Brain pericyte (primary cell): ENCODE measurements at regions not wholly inside any gene's neighbourhood (a gene's known extent, or its start where the extent isn't known, plus 50 kb on each side); places are given as distances from the start of the nearest gene placed in this dataset.
A peak's percentile ranks its signal among the peaks of the same experiment; 100 is the strongest.

Experiments
- DNase-seq: peaks from one replicate; pipeline ENCODE4 v3.0.0-alpha.2; 2012; ENCODE audit warnings: low read depth, low spot score

DNA sequence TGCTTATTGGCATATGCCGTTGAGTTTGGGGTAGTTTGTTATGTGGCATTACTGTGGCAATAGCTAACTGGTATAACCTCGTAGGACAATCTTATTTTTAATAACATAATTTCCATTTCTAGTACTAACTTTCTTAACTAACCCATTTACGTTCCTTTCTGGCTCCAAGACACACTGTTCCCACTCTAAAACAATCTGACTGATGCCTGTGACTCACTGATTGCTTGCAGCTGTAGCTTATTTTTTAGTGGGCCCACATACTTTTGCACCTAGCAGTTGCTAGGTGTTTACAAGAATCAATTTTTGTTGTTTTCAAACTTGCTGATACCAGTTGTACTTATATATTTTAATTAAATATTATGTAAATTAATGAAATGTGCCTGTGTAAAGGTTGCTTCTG, 52.2 kb downstream of the FAT3 start:
- no peak for DNase-seq

DNA sequence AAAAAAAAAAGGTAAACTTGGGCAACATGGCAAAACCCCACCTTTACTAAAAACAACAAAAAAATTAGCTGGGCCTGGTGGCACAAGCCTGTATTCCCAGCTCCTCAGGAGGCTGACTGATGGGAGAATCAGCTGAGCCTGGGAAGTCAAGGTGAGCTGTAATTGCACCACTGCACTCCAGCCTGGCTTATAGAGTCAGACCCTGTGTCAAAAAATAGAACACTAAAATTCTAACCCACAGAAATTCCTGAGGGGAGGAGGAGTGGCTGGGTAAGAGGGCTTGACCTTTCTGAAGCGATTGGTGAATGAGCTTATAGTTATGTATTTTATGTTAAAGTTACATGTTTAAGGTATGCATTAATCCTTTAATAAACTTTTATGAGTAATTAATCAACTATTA, 53.3 kb downstream of the FAT3 start:
- no peak for DNase-seq

DNA sequence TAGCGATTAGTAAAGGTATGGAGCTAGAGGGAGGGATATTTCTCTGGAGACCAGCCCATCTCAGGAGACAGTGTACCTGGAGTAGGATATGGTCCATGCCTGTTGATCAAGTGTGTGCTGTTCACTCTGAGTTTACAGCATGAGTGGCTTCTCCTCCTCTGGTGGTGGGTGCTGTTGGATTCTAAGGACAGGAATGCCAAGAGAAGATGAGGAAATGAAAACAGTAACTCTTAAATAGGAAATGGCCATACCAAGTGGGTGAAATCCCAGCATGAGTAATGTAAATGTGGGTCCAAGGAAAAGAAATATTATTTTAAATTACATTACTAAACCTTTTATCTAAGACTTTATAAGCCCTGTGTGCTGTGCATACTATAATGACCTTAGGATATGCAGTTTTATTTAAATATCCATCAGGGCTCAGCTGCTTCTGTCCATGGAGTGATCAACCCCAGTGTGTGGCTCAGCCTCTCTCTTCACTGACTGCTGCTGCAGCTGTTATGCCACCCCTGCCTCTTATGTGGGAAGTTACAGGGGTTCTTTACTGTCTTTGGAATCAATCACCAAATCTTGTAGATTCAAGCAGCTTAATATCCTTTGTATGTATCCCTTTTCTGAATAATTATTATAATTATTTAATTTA, 54.3 kb downstream of the FAT3 start:
- no peak for DNase-seq

DNA sequence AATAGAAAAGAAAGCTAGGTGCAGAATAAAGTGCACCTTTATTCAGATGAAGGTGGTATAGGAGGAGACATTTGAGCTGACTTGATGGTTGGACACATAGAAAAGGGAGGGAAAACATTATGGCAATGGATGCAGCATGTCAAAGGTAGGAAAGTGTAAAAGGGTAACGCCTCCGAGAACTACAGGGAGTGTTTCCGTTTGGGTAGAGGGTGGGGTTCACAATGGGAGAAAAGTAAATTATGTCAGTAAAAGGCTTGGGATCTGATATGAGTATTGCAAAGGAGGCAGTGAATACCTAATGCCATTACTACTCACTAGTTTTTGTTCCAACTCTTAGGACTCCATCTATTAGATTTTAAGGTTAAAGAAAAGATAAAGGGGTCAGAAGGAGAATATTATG, 59.5 kb downstream of the FAT3 start:
- DNase-seq, result no peak

DNA sequence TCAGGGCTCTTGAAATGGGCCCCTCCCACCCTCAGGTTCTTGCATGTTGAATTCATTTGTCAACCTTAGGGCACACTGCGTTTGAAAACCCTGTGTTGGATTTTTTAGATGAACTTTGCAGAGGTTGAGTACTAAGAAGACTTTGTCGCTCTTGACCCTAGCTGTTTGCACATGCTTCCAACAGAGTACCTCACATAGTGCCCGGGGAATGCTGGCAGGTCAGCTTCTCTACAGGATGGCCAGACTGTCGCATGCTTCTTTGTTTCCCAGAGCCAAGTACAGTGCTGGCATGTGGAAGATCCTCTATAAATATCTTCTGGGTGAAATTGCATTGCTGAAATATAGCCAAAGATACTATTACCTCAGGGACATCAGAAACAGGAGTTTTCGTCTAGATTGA, 59.9 kb downstream of the FAT3 start:
- no peak for DNase-seq

DNA sequence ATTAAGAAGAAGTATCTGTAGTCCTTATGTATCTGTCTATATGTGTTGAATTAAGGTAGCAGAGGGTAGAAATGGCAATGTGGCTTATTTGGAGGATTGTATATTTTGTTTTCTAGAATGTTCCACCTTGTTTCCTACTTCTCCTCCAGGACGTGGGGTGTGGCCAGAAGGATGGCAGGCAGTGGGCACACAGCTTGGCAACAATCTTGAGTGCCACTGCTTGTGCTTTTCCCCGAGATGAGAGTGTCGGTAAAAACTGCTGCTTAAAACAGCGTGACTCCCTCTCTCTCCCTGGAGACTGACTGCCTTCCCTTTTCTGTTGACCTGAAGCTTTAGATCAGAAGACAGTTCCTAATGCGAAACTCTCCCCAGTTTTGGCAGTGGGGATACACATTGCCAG, 61.2 kb downstream of the FAT3 start:
- DNase-seq, result no peak

DNA sequence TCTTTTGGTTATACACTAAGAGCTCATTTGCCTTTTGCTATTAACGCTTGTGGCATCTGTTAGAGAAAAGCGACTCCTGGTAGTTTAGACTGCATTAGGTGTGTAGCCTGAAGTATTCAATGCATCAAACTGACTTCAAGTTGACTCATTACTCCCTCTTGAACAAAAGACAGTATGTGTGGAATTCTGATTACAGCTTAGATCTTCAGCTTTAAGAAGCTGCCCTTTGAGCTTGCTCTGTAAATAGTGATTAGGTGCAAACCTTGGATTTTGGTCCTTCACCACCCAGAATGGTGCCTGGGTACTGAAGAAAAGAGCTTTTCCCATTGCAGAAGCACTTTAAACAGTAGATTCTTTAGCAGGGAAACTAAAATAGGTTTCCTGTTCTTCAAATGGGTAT, 62.1 kb downstream of the FAT3 start:
- DNase-seq, result no peak

DNA sequence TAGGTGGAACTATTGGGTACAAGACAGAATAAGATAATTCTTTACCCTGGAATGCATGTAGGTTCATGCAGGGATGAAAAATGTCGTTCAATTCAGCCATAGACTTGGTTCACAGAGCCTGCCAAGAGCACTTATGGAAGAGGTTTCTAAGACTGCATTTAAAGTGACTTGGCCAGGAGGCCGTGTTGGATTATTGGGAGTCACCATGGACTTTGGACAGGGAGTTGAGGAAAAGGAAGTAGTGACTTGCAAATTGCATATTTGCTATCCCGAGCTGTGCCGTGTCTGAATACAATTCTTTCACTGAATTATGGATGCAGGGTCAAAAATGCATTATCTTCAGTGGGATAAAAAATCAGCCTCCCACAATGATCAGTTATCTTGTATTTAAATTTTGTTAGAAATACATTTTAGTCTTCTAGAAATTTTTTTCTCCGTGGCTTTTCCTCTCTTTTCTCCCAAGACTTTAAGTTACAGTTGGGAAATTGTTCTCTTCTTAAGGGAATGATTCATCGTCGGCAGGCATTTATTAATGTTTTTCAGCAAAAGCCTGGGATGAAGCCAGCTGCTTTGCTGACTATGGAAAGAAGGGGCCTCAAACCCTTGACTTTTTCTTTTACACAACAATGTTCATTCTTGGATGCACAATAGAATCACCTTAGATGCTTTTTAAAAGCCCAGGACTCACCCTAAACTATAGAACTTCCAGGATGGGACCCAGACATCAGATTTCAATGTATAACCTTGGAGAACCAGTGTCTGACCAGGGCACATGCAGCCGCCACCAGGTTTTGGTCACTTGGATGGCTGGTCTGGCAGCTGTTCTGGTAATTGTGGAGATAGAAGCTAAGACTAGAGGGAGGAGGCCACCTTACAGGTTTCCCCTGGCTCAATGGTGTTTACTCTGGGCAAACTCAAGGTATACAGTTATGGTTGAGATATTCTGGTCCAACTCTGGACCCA, 70.8 kb downstream of the FAT3 start:
- DNase-seq, result no peak

DNA sequence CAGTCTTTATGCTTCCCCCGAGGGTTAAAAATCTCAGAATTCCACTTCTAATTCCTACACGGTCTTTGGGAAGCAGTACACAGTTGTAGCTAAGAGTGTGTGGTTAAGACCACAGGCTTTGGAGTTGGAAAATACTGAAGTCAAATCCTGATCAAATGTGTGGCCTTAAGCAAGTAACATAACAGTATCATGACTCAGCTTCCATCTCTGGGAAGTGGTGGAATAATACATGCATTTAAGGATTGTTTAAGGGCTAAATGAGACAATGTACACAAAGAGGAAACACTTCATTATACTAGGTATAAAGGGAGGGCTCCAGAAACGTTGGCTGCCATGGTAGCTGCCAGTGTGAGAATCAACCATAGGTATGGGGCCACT, 71.5 kb downstream of the FAT3 start:
- no peak for DNase-seq

DNA sequence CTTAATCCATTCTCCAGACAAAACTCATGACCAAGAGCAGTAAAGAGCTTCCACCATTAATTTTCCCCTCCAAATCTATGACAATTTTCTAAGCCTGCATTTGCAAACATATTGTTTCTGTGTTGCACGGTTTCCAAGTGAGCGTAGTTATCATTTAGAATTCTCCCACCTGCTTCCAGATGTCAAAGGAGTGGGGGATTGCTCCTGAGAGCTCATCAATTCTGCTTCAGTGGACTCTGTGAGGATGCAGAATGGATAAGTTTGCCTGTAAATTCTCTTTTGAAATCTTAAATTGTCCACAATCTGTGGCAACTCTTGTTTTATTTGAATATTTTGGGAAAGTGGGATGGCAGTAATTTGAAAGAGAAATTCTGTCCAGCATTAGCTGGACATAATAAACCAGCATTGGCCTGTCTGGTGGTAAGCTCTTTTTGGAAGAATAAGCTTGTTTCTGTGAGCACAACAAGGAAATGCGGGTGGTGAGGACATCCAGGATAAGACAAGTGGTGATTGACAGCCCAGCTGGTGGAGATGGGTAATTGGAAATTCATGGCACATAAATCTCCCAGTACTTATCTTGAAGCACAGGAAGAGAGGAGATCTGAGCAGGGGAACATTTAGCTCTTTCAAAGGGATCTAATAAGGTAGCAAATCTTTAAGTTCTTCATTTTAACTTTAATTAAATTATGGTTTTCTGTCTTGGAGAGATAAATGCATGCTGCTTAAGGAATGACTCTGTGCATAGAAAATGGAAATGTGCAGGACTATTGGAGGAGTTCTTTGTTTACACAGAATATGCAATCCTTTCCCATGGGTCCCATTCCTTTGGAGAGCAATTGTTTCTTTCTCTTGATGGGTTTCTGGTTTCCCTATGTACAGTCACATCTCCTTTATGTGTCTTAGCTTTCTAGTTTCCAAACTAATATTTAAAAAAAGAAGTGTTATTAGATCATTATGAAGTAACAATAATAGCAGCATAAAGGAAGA, 73.2 kb downstream of the FAT3 start:
- DNase-seq, result no peak

DNA sequence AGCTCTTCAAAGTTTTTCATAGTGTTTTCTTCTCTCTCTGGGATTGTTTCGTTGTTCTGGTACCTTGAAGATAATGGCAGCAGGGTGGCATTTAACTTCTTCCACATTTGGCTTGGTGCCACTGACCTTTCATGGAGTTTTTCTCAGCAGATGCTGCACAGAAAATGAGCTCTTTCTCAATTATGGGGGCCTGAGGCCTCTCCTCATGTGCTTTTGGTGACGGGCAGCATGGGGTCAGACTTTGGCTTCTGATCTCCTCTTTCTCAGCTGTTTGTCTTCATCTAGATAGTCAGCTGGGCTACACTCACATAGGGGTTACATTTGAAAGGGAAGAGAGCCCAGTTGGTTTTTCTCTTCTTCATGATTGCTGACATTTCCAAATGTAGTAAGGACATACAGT, 76.3 kb downstream of the FAT3 start:
- DNase-seq, result no peak

DNA sequence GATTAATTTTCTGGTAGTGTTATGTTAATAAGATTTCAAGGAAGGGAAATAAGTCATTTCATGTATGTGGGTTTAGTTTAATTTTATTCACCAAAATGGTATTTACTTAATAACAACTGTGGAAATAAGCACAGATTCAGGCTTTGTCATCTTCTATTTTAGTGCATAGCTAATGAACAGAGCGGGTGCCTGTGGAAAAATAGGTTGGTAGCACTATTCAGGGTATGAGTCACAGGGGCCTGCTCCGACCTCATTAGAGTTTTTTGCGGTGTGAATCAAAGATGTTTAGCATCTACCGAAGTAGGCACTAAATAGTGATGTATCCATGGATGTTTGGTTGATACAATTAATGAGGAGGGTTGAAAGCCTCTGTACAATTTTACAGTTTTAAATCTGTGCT, 78.2 kb downstream of the FAT3 start:
- DNase-seq, result no peak

DNA sequence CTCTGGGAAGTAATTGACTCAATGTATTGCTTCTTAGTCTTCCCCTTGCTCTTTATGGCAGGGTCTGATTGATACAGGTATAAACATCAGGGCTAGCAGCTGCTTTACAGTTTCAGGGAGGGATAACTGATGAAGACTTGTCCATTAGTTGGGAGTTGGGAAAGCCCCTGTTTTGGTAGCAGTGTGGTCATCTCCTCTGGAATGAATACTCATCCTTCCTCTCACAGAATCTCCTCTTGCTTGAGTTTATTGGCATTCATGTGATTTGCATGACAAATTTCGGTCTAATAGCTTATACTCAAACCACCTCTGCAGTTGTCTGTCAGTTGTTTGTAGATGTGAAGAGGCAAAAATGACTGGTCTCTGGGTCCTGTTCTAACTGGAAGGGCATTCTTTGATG, 79.7 kb downstream of the FAT3 start:
- DNase-seq, result no peak

DNA sequence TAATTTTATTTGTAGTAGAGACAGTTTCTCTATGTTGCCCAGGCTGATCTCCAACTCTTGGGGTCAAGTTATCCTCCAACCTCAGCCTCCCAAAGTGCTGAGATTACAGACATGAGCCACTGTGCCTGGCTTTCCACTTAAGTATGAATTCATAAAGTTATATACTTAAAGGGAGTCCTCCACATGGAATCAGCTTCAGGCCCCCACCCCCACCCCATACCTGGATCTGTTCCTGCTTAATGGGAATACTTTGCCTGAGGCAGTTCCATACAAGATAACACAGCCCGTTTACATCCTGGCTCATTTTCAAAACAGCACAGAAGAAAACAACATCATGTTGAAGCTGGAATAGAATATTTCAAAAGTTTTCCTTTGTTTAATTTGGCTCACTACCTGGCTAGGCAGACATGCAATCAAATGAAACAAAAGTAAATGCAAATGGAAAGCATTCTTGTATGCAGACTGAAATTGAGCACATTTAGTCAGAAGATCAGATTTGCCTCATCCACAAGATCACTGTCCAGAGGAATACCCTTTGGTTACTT, 82.4 kb downstream of the FAT3 start:
- DNase-seq, result no peak

DNA sequence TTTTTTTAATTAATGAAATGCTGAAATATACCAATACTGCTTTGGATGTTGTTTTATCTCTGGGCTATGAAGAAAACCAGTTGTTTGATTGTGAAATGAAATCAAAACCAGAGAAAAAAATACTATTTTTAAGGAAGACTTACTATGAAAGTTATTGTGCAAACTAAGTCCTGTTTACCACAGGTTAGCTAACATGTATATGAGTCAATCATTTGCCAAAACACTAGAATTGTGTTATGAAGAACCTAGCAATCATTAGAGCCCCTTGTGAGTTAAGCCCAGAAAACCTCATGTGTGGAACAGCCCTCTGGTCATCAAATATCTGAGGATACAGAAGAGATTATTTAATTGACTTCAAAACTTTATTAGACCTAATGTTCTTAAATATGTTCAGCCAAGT, 83.7 kb downstream of the FAT3 start:
- DNase-seq, result no peak

DNA sequence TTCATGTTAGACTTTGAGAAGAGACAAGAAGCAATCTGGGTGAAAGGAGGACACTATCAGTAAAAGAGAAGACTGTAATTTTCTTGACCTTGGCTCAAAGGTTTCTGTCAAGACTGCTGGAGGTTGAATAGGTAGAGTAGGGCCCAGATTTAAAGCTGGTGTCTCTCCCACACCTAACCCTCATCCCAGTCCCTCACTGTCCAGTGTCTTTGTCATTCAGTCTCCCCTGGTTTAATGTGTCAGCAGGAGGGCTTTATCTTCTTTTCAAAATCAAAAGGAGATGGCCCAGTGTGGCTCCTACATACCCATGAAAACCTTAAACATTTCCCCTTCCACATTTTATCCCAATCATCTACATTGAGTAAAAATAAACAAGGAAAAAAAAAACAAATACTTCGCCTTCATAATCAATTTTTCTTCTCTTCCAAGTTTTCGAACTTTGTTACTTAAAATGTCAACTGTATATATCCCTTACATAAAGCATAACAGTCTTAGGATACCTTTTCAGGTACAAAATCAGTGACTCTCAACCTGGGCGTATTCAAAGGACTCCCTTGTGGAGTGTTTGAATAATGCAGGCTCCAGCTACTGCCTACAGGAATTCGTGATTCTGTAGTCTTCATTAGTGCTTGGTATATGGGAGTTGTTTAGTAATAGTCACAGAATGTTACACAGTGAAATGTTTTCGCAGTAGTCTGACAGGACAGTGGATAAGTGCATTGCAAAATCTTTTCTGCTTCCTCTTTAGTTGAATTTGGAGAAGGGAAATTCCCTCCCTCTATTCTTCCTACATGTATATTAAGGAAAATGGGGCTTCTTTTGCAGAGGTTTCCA, 87.2 kb downstream of the FAT3 start:
- no peak for DNase-seq

DNA sequence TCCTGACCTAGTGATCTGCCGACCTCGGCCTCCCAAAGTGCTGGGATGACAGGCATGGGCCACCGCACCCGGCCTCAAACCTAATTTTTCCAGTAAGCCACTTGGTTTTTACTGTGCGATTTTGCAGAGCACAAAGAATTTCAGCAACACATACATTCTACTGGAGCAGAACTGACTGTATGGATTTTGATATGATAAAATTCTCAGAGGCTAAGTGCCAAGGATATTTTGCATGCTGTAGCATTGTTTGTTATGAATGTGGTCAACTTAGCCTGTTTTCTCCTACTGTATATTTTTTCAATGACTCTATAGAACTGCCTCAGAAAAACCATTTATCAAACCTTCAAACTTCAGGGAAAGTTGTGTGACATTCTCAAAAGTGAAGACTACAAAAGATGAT, 89.2 kb downstream of the FAT3 start:
- no peak for DNase-seq

DNA sequence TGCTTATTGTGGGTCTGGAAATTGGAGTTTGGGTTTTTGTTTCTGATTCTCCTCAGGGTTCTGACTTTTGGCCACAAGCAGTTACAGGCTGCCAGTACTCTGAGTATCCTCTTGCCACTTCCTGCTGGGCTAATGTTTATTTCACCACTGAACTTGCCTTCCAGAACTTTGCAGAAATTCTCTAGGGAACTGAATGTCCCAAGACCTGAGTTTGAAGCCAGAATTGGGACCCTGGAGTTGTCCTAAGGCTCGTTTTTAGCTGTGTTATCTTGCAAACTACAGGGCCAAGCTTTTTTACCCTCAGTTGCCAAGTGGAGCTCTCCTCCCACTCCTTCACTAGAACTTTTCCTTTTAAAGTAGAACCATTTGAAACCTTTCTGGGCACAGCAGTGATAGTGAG, 89.9 kb downstream of the FAT3 start:
- peak; percentile 44 for DNase-seq

DNA sequence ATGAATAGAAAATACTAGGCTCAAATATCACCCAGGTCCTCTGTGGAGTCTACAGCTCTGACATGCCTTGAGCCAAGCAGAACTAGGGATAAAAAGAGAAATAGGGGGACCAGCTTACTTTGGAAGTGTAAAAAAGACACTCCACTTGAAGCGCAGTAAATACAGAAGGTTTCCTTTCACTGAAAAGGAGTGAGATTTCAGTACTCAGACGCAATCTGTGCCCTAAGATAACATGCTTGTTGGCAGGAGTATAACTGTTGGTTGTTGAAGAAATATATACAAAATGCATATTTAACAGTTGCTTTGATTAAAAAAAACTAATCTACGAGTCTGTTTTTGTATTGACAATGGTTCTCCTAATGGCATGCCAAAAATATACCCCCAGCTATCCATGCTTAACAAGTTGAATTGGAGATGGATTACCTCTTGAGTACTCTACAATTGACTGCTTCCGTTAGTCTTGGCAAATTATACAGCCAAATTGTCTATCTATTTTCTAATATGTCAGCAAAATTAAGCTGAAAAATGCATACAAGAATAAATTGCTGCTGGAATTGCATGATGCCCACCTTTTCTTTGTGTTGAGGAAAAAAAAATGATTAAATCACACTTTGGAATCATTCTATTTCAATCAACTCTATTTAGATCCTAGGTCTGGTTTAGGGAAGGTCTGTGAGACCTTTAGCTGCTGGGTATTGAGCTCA, 91.6 kb downstream of the FAT3 start:
- DNase-seq, result no peak

DNA sequence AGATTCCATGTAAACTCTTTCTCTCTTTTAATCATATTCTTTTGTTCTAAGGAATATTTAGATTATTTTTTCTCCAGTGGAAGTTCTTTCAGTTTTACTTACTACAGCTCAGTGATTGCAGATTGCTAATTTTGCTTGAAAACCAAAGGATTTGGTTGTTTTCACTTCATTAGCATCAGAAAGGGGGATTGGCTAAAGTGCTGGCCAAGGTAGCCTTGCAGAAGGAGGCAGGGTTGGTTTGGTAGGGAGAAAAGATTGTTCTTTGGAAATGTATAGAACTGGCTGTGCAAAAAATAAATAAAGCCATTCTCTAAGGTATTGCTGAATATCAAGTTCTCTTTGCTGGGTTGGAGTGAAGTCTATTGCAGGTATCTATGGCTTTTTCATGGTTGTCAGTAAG, 92.6 kb downstream of the FAT3 start:
- no peak for DNase-seq
